Upper lobe of left lung (tissue), 4 donors: ENCODE measurements at regions not wholly inside any gene's neighbourhood (a gene's known extent, or its start where the extent isn't known, plus 50 kb on each side); places are given as distances from the start of the nearest gene placed in this dataset.

Experiments used
- CTCF ChIP-seq, 6 experiments: fragments of 450-650 bp in 4 of 6; fragments of 200-600 bp in 2 of 6; sonication (generic) in 2 of 6; IDR thresholded peaks; one replicate each; pipeline ENCODE4 v1.5.1; 2016 to 2019; ENCODE audit warnings: antibody characterized with exemption in 6 of 6
- EP300 ChIP-seq, 4 donors: sonication (generic); formaldehyde crosslinking; IDR thresholded peaks; one replicate each; pipeline ENCODE4 v1.5.1; 2017; ENCODE audit warnings: antibody characterized with exemption in 4 of 4, control low read depth in 2 of 4
- POLR2A ChIP-seq, 4 donors: fragments of 450-650 bp; IDR thresholded peaks; one replicate each; pipeline ENCODE4 v1.5.1; 2016 to 2017; ENCODE audit warnings: antibody characterized with exemption in 4 of 4, mild to moderate bottlenecking in 2 of 4

GRCh38 chrX:139388254-139388653, 142.3 kb upstream of the F9 start:
- TF ChIP-seq CTCF (IDR thresholded peaks at IDR 0.05), result no peak
- TF ChIP-seq POLR2A (IDR thresholded peaks at IDR 0.05), result no peak
- no peak for TF ChIP-seq EP300 (IDR thresholded peaks at IDR 0.05)
